Tibial nerve (tissue), 4 donors: ENCODE measurements at regions not wholly inside any gene's neighbourhood (a gene's known extent, or its start where the extent isn't known, plus 50 kb on each side); places are given as distances from the start of the nearest gene placed in this dataset.

Experiments
- DNase-seq, 2 donors: peaks; one replicate each; pipeline ENCODE4 v3.0.0-alpha.2; 2019; ENCODE audit warnings: low spot score in 2 of 2
- H3K27ac ChIP-seq, 4 donors: fragments of 200-600 bp; sonication (generic) in 3 of 4; one replicate each; pipeline ENCODE4 v1.5.1; 2017 to 2019; ENCODE audit warnings: mild to moderate bottlenecking in 1 of 4
- H3K27me3 ChIP-seq, 2 donors: fragments of 200-600 bp; sonication (generic) in 1 of 2; one replicate each; pipeline versions ENCODE4 v1.5.1 to v1.6.0; 2017 to 2019
- H3K36me3 ChIP-seq, 3 donors: fragments of 200-600 bp; sonication (generic); one replicate each; pipeline ENCODE4 v1.5.1; 2018 to 2019
- H3K4me1 ChIP-seq, 4 donors: fragments of 200-600 bp; sonication (generic) in 3 of 4; one replicate each; pipeline ENCODE4 v1.5.1; 2017 to 2019
- H3K4me3 ChIP-seq, 4 donors: fragments of 200-600 bp; sonication (generic) in 3 of 4; one replicate each; pipeline ENCODE4 v1.5.1; 2017 to 2019; ENCODE audit warnings: mild to moderate bottlenecking in 1 of 4, moderate library complexity in 1 of 4
- H3K9me3 ChIP-seq, 4 donors: fragments of 200-600 bp; sonication (generic) in 3 of 4; one replicate each; pipeline ENCODE4 v1.5.1; 2017 to 2019
- CTCF ChIP-seq, 5 experiments: fragments of 200-600 bp in 3 of 5; fragments of 450-650 bp in 2 of 5; sonication (generic) in 3 of 5; IDR thresholded peaks; one replicate each; pipeline ENCODE4 v1.5.1; 2016 to 2019; ENCODE audit warnings: antibody characterized with exemption in 5 of 5, mild to moderate bottlenecking in 3 of 5, moderate library complexity in 2 of 5
- EP300 ChIP-seq, 2 donors: sonication (generic); formaldehyde crosslinking; IDR thresholded peaks; one replicate each; pipeline ENCODE4 v1.6.1; 2017; ENCODE audit warnings: antibody characterized with exemption in 2 of 2, mild to moderate bottlenecking in 1 of 2
- POLR2A ChIP-seq, 2 donors: fragments of 450-650 bp; IDR thresholded peaks; one replicate each; pipeline ENCODE4 v1.6.1; 2017; ENCODE audit warnings: antibody characterized with exemption in 2 of 2, mild to moderate bottlenecking in 2 of 2, moderate library complexity in 2 of 2
- WGBS, 2 donors: methylation state at CpG; one replicate each; pipeline ENCODE4 v1.1.5; 2018; 5-methylcytosine and 5-hydroxymethylcytosine counted together

GRCh38 chr15:95095250-95095649 is 863.9 kb downstream of the MCTP2 start:
- DNase-seq: no peak
- TF ChIP-seq CTCF (IDR thresholded peaks at IDR 0.05) (no peak), POLR2A (IDR thresholded peaks at IDR 0.05) (no peak), EP300 (IDR thresholded peaks at IDR 0.05) (no peak)
- Histone ChIP-seq H3K4me3 (no peak overlapping the region), H3K27ac (no peak overlapping the region), H3K36me3 (no peaks in the 10 kb centered on the region), H3K4me1 (no peaks in the 10 kb centered on the region), H3K27me3 (no peaks in the 10 kb centered on the region), H3K9me3 (no peaks in the 10 kb centered on the region)

- no peaks in the 10 kb centered on the region for H3K27me3 ChIP-seq
- H3K4me1 ChIP-seq: no peaks in the 10 kb centered on the region
- no peaks in the 10 kb centered on the region for H3K36me3 ChIP-seq
- H3K27ac ChIP-seq: no peak overlapping the region
- H3K4me3 ChIP-seq: no peak overlapping the region
- DNase-seq: no peak
- 87 to 91% methylated on average over 6 of the region's 6 CpGs for WGBS, 2 donors
- TF ChIP-seq EP300 (IDR thresholded peaks at IDR 0.05) (no peak), POLR2A (IDR thresholded peaks at IDR 0.05) (no peak), CTCF (IDR thresholded peaks at IDR 0.05) (no peak)
- no peaks in the 10 kb centered on the region for H3K9me3 ChIP-seq
Measured at GRCh38 chr15:95096651-95097050, 865.3 kb downstream of the MCTP2 start.

GRCh38 chr15:95097361-95097760 is 866.0 kb downstream of the MCTP2 start:
- TF ChIP-seq POLR2A (IDR thresholded peaks at IDR 0.05): no peak
- no peak for TF ChIP-seq CTCF (IDR thresholded peaks at IDR 0.05)
- no peak for TF ChIP-seq EP300 (IDR thresholded peaks at IDR 0.05)
- H3K4me3 ChIP-seq: no peak overlapping the region
- no peak for DNase-seq
- no peak overlapping the region for H3K27ac ChIP-seq
- H3K4me1 ChIP-seq: no peaks in the 10 kb centered on the region
- H3K9me3 ChIP-seq: no peaks in the 10 kb centered on the region
- no peaks in the 10 kb centered on the region for H3K36me3 ChIP-seq
- 76 to 82% methylated on average over 2 of the region's 2 CpGs for WGBS, 2 donors
- H3K27me3 ChIP-seq: no peaks in the 10 kb centered on the region

GRCh38 chr15:95105229-95105628 is 873.9 kb downstream of the MCTP2 start:
- Histone ChIP-seq H3K27ac (no peak overlapping the region), H3K4me1 (no peaks in the 10 kb centered on the region), H3K27me3 (no peaks in the 10 kb centered on the region), H3K4me3 (no peak overlapping the region), H3K9me3 (no peaks in the 10 kb centered on the region), H3K36me3 (no peaks in the 10 kb centered on the region)
- TF ChIP-seq CTCF (IDR thresholded peaks at IDR 0.05) (no peak), POLR2A (IDR thresholded peaks at IDR 0.05) (no peak), EP300 (IDR thresholded peaks at IDR 0.05) (no peak)
- WGBS, 2 donors: 93 to 95% methylated on average over 2 of the region's 2 CpGs
- no peak for DNase-seq

GRCh38 chr15:95106801-95107200 is 875.4 kb downstream of the MCTP2 start:
- WGBS, 2 donors: 83 to 90% methylated on average over 2 of the region's 2 CpGs
- no peaks in the 10 kb centered on the region for H3K27me3 ChIP-seq
- H3K4me1 ChIP-seq: no peaks in the 10 kb centered on the region
- no peak overlapping the region for H3K27ac ChIP-seq
- TF ChIP-seq CTCF (IDR thresholded peaks at IDR 0.05) (no peak), EP300 (IDR thresholded peaks at IDR 0.05) (no peak), POLR2A (IDR thresholded peaks at IDR 0.05) (no peak)
- H3K36me3 ChIP-seq: no peaks in the 10 kb centered on the region
- no peak for DNase-seq
- H3K9me3 ChIP-seq: no peaks in the 10 kb centered on the region
- no peak overlapping the region for H3K4me3 ChIP-seq
